Esophagus squamous epithelium (tissue), 4 donors: ENCODE measurements at regions not wholly inside any gene's neighbourhood (a gene's known extent, or its start where the extent isn't known, plus 50 kb on each side); places are given as distances from the start of the nearest gene placed in this dataset.

Source experiments
- CTCF ChIP-seq, 6 experiments: fragments of 450-650 bp in 4 of 6; fragments of 200-600 bp in 2 of 6; sonication (generic) in 2 of 6; IDR thresholded peaks; one replicate each; pipeline ENCODE4 v1.5.1; 2016 to 2019; ENCODE audit warnings: antibody characterized with exemption in 6 of 6, mild to moderate bottlenecking in 4 of 6, moderate library complexity in 4 of 6
- POLR2A ChIP-seq, 4 donors: fragments of 450-650 bp; IDR thresholded peaks; one replicate each; pipeline ENCODE4 v1.6.1; 2017; ENCODE audit warnings: antibody characterized with exemption in 4 of 4, mild to moderate bottlenecking in 4 of 4, moderate library complexity in 3 of 4

GRCh38 chr12:16857456-16857923 is 251.5 kb upstream of the LMO3 start:
- TF ChIP-seq CTCF (IDR thresholded peaks at IDR 0.05) (no peak), POLR2A (IDR thresholded peaks at IDR 0.05) (no peak)
